ENCODE measurements at regions not wholly inside any gene's neighbourhood (a gene's known extent, or its start where the extent isn't known, plus 50 kb on each side); places are given as distances from the start of the nearest gene placed in this dataset.
"Not testable (repeated sequence)": the region's sequence is repeated elsewhere in the genome, so short reads cannot be mapped to it uniquely, and the experiment has no call there.

DNA sequence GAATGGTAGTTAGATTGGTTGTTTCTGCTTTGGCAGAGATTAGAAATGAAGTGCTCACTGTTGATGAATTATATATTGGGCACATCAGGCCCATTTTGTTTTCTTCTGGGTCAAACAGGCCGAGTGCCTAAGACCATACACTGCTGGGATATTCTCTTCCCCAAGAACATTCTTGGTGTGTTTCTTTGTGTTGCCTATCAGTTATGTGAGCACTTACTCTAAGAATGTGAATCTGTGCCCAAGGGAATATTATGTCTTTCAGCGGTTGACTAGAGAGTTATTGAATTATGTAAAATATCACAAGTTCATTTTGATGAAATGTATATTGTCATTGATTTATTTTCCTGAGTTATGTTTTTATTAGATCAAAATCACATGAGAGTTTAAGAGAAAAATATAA lies 255.5 kb upstream of the SMIM30 start:
- ATAC-seq (replicated peaks; ENCODE audit: extremely low read depth, poor library complexity, severe bottlenecking): no peak
- H3K27me3 Mint-ChIP-seq: no peaks in the 10 kb centered on the region
- H3K4me1 Mint-ChIP-seq: no peaks in the 10 kb centered on the region
- no peaks in the 10 kb centered on the region for H3K9me3 Mint-ChIP-seq
- DNase-seq (ENCODE audit: low spot score in 2 of 2): no peak
- no peaks in the 10 kb centered on the region for H3K36me3 Mint-ChIP-seq (ENCODE audit: insufficient read depth)
- no peak overlapping the region for H3K4me3 Mint-ChIP-seq
- H3K27ac Mint-ChIP-seq (ENCODE audit: low read depth): no peak overlapping the region

DNA sequence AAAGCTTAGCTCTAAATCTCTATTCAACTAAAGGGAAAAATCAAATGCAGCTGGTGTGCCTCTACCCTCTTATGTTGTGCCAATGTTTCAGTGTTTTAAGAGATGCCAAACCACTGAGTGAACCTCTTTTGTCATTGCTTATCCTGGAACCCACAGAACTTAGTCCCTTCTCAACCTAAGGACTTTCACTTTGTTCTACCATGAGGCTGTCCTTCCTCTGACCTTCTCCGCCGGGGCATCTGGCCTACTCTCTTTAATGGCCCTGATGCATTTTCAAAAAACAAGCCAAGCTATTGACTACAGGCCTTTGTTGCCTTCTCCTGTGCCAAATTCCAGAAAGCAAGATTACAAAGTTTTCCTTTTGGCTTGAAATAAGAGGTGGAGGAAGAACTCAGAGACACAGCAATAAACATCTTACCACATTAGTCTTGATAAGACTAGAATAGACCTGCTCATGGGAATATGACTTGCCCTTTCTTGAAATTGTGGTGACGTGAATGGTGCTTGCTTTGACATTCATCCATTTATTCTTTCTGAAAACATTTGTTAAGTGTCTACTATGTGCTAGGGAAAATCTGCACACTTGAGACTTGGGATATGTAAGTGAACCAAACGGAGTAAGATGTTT lies 253.2 kb upstream of the SMIM30 start:
- peaks cover 1% of the 10 kb centered on the region for H3K36me3 Mint-ChIP-seq (ENCODE audit: insufficient read depth)
- DNase-seq (ENCODE audit: low spot score in 2 of 2): no peak
- H3K4me3 Mint-ChIP-seq: no peak overlapping the region
- no peak overlapping the region for H3K27ac Mint-ChIP-seq (ENCODE audit: low read depth)
- no peaks in the 10 kb centered on the region for H3K9me3 Mint-ChIP-seq
- ATAC-seq (replicated peaks; ENCODE audit: extremely low read depth, poor library complexity, severe bottlenecking): no peak
- H3K4me1 Mint-ChIP-seq: no peaks in the 10 kb centered on the region
- H3K27me3 Mint-ChIP-seq: no peaks in the 10 kb centered on the region

DNA sequence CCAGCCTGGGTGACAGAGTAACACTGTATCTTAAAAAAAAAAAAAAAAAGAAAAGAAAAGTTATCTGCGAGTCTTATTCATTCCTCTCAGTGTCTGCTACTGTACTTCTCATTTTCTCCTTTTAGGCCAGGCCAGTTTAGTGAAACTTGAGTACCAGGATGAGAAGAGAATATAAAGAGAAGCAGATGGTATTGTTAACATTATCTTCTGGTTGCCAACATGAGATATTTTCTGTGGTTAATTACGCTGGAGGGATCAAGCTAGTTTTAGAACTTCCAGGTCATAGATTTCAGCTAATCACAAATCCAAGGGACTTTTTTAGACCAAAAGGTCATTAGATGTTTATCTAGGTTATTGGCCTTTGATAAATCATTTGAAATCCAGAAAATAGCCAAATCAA lies 252.6 kb upstream of the SMIM30 start:
- Mint-ChIP-seq H3K27me3 (no peaks in the 10 kb centered on the region), H3K9me3 (no peaks in the 10 kb centered on the region), H3K36me3 (ENCODE audit: insufficient read depth) (peaks cover 1% of the 10 kb centered on the region), H3K4me3 (no peak overlapping the region), H3K27ac (ENCODE audit: low read depth) (no peak overlapping the region), H3K4me1 (no peaks in the 10 kb centered on the region)
- no peak for DNase-seq (ENCODE audit: low spot score in 2 of 2)
- ATAC-seq (replicated peaks; ENCODE audit: extremely low read depth, poor library complexity, severe bottlenecking): no peak

DNA sequence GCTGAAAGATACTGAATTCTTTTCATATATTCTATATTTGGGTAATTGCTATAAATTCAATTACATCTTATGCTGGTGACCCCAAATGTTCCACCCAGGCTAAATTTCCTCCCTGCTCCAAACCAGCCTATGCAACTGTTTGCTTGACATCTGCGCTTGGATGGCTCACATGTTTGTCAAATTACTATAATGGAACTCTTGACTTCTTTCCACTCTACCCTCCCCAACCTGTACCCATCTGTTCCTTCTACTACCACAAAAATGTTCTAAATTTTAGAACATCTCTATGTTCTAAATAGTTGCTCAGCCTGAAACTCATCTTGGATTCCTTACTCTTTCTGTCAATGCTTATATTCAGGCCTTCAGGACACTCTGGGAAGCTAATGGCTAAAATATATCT lies 249.9 kb upstream of the SMIM30 start:
- no peak overlapping the region for H3K27ac Mint-ChIP-seq (ENCODE audit: low read depth)
- peaks cover 5% of the 10 kb centered on the region for H3K9me3 Mint-ChIP-seq
- H3K27me3 Mint-ChIP-seq: no peaks in the 10 kb centered on the region
- DNase-seq (ENCODE audit: low spot score in 2 of 2) (no peak), ATAC-seq (replicated peaks; ENCODE audit: extremely low read depth, poor library complexity, severe bottlenecking) (no peak)
- peaks cover 1% of the 10 kb centered on the region for H3K36me3 Mint-ChIP-seq (ENCODE audit: insufficient read depth)
- no peak overlapping the region for H3K4me3 Mint-ChIP-seq
- no peaks in the 10 kb centered on the region for H3K4me1 Mint-ChIP-seq

DNA sequence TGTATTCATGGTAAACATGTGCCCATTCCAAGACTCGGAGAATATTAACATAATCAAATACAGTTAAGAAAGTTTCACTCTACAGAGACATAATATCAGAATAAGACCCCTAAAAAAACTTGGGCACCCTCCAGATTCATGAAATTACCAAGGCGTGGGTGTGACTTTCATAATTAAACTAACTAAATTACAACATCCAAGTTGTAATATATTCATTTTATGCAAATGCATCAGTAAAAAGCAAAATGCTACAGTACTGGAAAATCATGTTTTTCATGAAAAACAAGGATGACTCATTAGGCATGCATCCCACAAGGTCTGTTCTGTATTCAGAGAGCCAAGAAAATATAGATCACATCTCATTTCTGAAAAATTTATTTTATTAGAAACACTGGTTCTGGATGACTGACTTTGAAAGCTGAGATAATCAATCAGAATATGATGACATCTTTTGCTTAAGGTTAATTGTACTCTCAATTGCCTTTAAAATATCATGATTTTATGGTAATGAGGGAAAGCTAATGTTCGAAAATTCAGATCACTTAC lies 248.8 kb upstream of the SMIM30 start:
- H3K4me3 Mint-ChIP-seq: no peak overlapping the region
- peaks cover 5% of the 10 kb centered on the region for H3K9me3 Mint-ChIP-seq
- H3K27ac Mint-ChIP-seq (ENCODE audit: low read depth): no peak overlapping the region
- H3K36me3 Mint-ChIP-seq (ENCODE audit: insufficient read depth): peaks cover 1% of the 10 kb centered on the region
- ATAC-seq (replicated peaks; ENCODE audit: extremely low read depth, poor library complexity, severe bottlenecking) (no peak), DNase-seq (ENCODE audit: low spot score in 2 of 2) (no peak)
- no peaks in the 10 kb centered on the region for H3K27me3 Mint-ChIP-seq
- no peaks in the 10 kb centered on the region for H3K4me1 Mint-ChIP-seq

DNA sequence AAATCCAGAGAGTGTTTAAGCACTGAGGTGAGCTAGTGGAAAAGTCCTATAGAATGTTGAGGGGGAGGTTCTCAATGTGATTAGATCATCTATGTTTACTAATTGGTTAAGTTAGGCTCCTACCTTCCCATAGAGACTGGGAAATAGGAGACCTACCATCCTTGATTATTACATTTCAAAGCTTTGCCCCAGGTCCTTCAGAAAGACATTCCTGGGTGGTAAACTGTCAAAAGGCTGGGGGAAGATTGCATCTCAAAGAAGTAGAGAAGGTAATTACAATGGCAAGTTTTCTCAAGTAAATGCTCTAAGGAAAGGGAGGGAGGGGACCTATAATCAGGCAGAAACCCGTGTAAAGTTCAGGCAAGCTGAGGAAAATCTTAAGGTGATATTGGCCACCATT lies 247.8 kb upstream of the SMIM30 start:
- ATAC-seq (replicated peaks; ENCODE audit: extremely low read depth, poor library complexity, severe bottlenecking): no peak
- no peak overlapping the region for H3K27ac Mint-ChIP-seq (ENCODE audit: low read depth)
- H3K27me3 Mint-ChIP-seq: no peaks in the 10 kb centered on the region
- H3K4me3 Mint-ChIP-seq: no peak overlapping the region
- peaks cover 5% of the 10 kb centered on the region for H3K9me3 Mint-ChIP-seq
- peaks cover 1% of the 10 kb centered on the region for H3K36me3 Mint-ChIP-seq (ENCODE audit: insufficient read depth)
- no peak for DNase-seq (ENCODE audit: low spot score in 2 of 2)
- H3K4me1 Mint-ChIP-seq: no peaks in the 10 kb centered on the region

DNA sequence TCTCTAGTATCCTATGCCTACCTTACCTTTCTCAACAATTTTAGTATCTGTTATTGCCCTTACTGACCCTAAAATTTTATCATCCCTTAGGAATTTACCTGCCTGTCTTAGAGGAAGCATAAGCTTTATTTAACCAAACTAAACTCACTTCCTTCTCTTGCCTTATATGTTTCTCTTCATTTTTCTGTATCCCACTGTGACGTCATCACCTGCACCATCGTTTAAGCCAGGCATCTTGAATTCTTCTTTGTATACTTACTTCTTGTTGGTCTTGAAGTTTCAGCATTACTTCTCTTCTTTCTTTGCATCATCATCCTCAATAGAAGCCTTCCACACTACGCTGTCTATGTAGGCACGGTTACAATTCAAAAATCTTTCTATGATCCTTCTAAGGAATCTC lies 231.0 kb upstream of the SMIM30 start:
- no peak overlapping the region for H3K4me3 Mint-ChIP-seq
- DNase-seq (ENCODE audit: low spot score in 2 of 2): no peak
- H3K27ac Mint-ChIP-seq (ENCODE audit: low read depth): no peak overlapping the region
- peaks cover 7% of the 10 kb centered on the region for H3K9me3 Mint-ChIP-seq
- no peaks in the 10 kb centered on the region for H3K27me3 Mint-ChIP-seq
- no peak for ATAC-seq (replicated peaks; ENCODE audit: extremely low read depth, poor library complexity, severe bottlenecking)
- H3K4me1 Mint-ChIP-seq: no peaks in the 10 kb centered on the region
- no peaks in the 10 kb centered on the region for H3K36me3 Mint-ChIP-seq (ENCODE audit: insufficient read depth)

DNA sequence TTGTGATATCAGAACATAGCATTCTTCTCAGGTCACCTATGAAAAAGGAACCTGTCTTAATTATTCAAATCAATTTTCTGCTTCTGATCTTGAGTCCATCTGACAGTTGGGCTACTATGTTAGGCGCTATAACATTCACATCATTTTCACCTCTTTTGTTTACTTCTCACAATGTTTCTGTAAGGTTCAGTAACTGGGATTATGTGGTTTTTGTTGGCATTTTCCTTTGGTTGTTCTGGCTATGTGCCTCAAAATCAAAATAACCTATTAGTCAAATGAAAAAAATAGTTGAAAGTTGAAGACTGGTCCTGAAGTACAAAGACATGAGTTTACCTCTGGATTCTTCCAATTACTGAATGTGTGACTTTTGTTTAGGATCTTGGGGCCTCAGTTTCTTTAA lies 221.3 kb upstream of the SMIM30 start:
- Mint-ChIP-seq H3K36me3 (ENCODE audit: insufficient read depth) (no peaks in the 10 kb centered on the region), H3K9me3 (no peaks in the 10 kb centered on the region), H3K4me3 (no peak overlapping the region), H3K27me3 (no peaks in the 10 kb centered on the region), H3K4me1 (no peaks in the 10 kb centered on the region), H3K27ac (ENCODE audit: low read depth) (no peak overlapping the region)
- ATAC-seq (replicated peaks; ENCODE audit: extremely low read depth, poor library complexity, severe bottlenecking) (no peak), DNase-seq (ENCODE audit: low spot score in 2 of 2) (no peak)

DNA sequence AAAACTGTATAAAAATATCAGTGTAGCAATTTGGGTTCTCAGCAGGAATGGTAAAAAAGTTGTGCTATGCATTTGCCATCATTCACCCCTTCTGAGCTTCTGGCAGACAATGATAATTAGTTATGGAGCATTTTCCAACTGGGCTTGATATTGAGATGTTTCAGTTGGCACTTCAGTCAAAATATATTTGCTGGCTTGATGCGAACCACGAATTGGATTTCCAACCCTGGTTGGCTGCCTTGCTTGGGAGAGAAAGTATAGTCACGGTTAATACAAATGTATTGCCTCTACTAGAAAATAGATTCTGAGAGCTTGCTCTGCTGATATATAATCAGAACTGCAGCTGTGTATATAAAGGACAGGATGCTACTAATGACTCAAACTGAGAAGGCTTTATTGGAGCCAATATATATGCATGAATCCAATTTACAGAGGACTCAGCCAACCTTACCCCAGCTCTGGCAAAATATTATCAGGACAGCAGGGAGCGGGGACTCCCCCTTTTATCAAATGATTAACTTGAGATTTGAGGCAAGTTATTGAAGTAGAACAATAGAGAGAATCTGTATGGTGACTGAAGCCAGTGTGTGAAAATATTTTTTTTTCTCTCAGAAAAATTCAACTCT lies 219.8 kb upstream of the SMIM30 start:
- H3K9me3 Mint-ChIP-seq: peaks cover 4% of the 10 kb centered on the region
- no peaks in the 10 kb centered on the region for H3K4me1 Mint-ChIP-seq
- H3K27ac Mint-ChIP-seq (ENCODE audit: low read depth): no peak overlapping the region
- ATAC-seq (replicated peaks; ENCODE audit: extremely low read depth, poor library complexity, severe bottlenecking): no peak
- no peaks in the 10 kb centered on the region for H3K36me3 Mint-ChIP-seq (ENCODE audit: insufficient read depth)
- no peaks in the 10 kb centered on the region for H3K27me3 Mint-ChIP-seq
- DNase-seq (ENCODE audit: low spot score in 2 of 2): no peak
- H3K4me3 Mint-ChIP-seq: no peak overlapping the region

DNA sequence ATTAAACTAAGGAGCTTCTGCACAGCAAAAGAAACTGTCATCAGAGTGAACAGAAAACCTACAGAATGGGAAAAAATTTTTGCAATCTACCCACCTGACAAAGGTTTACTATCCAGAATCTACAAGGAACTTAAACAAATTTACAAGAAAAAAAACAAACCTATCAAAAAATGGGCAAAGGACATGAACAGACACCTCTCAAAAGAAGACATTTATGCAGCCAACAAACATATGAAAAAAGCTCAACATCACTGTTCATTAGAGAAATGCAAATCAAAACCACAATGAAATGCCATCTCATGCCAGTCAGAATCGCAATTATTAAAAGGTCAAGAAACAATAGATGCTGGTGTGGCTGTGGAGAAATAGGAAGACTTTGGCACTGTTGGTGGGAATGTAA lies 218.5 kb upstream of the SMIM30 start:
- H3K27ac Mint-ChIP-seq (ENCODE audit: low read depth); H3K4me1 Mint-ChIP-seq; ATAC-seq (replicated peaks; ENCODE audit: extremely low read depth, poor library complexity, severe bottlenecking); H3K4me3 Mint-ChIP-seq; DNase-seq (ENCODE audit: low spot score in 2 of 2); H3K36me3 Mint-ChIP-seq (ENCODE audit: insufficient read depth); H3K27me3 Mint-ChIP-seq; H3K9me3 Mint-ChIP-seq: not testable (repeated sequence)

DNA sequence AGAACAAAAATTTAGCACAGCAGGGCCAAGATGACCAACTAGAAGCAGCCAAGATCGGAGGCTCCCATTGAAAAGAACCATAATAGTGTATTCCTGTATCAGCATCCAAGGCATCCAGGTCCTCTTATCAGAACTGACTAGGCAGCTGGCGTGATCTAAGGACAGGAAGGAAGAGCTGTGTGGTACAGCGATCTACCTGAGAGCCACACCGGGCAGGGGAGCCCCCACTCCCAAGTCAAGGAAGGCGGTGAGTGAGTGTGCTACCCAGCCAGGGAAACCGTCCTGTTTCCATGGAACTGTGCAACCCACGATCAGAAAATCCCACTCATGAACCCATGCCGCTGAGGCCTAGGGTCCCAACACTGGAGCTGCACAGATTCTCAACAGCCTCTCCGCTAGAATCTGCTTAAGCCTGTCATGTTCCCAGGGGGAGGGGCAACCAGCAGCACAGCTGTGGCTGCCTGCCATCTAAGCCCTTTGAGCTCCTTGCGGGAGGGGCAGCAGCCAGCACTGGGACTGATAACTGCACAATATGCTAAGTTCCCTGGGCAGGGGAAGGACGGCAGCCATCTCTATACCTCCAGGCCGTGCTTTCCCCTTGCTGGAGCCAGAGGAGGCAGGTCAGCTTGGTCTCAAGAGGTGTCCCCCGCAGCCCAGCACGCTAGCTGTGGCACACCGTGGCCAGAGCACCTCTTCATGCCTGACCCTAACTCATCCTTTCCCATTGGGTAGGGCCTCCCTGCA lies 213.0 kb upstream of the SMIM30 start:
- H3K4me1 Mint-ChIP-seq: no peaks in the 10 kb centered on the region
- no peak for DNase-seq (ENCODE audit: low spot score in 2 of 2)
- H3K4me3 Mint-ChIP-seq: no peak overlapping the region
- no peak overlapping the region for H3K27ac Mint-ChIP-seq (ENCODE audit: low read depth)
- H3K36me3 Mint-ChIP-seq (ENCODE audit: insufficient read depth): no peaks in the 10 kb centered on the region
- ATAC-seq (replicated peaks; ENCODE audit: extremely low read depth, poor library complexity, severe bottlenecking): no peak
- H3K9me3 Mint-ChIP-seq: peaks cover 5% of the 10 kb centered on the region
- H3K27me3 Mint-ChIP-seq: no peaks in the 10 kb centered on the region

DNA sequence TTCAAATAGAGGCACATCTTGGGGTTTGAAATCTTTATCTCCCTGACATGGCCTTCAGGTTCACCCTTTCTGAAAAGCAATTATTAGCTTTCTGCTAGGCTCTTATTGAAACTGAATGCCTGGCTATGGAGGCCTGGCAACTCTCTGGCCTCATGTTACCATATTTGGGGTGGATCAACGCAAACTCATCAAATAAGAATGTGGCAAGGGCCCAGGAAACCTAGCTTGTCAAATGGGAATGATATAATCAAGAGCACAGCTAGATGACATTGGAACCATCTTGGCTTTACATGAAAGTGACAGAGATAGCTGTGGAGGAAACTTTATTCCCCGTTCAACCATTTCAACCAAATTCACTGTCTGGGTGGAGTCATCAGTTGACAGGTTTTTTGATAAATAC lies 202.8 kb upstream of the SMIM30 start:
- Mint-ChIP-seq H3K4me3 (no peak overlapping the region), H3K27ac (ENCODE audit: low read depth) (no peak overlapping the region)
- ATAC-seq (replicated peaks; ENCODE audit: extremely low read depth, poor library complexity, severe bottlenecking): no peak

DNA sequence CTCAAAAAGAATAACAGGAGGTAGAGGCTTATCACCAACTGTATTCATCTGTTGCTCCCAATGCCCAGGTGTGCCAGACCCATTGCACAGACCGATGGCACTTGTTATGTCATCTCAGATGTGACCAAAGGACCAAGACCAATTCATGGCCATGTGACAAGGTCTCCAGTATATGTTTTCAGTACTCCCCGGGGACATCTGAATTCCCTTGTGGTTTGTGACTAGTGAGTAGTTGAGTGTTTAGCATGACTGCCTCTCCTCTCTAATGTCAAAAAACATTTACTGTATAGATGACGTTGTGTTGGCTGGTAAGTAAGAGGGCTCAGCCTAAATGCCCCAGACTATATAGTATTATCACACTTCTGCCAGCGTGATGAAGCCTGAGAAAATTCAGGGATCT lies 202.1 kb upstream of the SMIM30 start:
- H3K36me3 Mint-ChIP-seq (ENCODE audit: insufficient read depth): no peaks in the 10 kb centered on the region
- DNase-seq (ENCODE audit: low spot score in 2 of 2) (no peak), ATAC-seq (replicated peaks; ENCODE audit: extremely low read depth, poor library complexity, severe bottlenecking) (no peak)
- H3K4me3 Mint-ChIP-seq: no peak overlapping the region
- no peaks in the 10 kb centered on the region for H3K27me3 Mint-ChIP-seq
- H3K27ac Mint-ChIP-seq (ENCODE audit: low read depth): no peak overlapping the region
- H3K9me3 Mint-ChIP-seq: peaks cover 6% of the 10 kb centered on the region
- H3K4me1 Mint-ChIP-seq: no peaks in the 10 kb centered on the region

More for the DNA sequence above, 202.8 kb upstream of the SMIM30 start:
- no peaks in the 10 kb centered on the region for H3K27me3 Mint-ChIP-seq
- no peaks in the 10 kb centered on the region for H3K4me1 Mint-ChIP-seq
- no peak for DNase-seq (ENCODE audit: low spot score in 2 of 2)
- peaks cover 6% of the 10 kb centered on the region for H3K9me3 Mint-ChIP-seq
- no peaks in the 10 kb centered on the region for H3K36me3 Mint-ChIP-seq (ENCODE audit: insufficient read depth)

Data from central memory CD8-positive, alpha-beta T cell (primary cell).